Karpas-422 (cell line): ENCODE measurements at regions not wholly inside any gene's neighbourhood (a gene's known extent, or its start where the extent isn't known, plus 50 kb on each side); places are given as distances from the start of the nearest gene placed in this dataset.

Experiments
- DNase-seq: peaks from one replicate; pipeline ENCODE4 v3.0.0-alpha.2; 2015
- H2AFZ ChIP-seq: fragments of 200-600 bp; sonication (generic); 2 replicates; pipeline ENCODE4 v1.6.1; 2014; ENCODE audit warnings: antibody characterized with exemption, low read length, mixed read lengths
- H3K27ac ChIP-seq: fragments of 200-600 bp; sonication (generic); 2 replicates; pipeline ENCODE4 v1.5.1; 2014; ENCODE audit warnings: mild to moderate bottlenecking, low read length, moderate library complexity
- H3K27me3 ChIP-seq: fragments of 200-600 bp; sonication (generic); 2 replicates; pipeline ENCODE4 v1.6.1; 2014; ENCODE audit warnings: low read length, mixed read lengths
- H3K36me3 ChIP-seq: fragments of 200-600 bp; sonication (generic); 2 replicates; pipeline ENCODE4 v1.6.1; 2014; ENCODE audit warnings: low read length, mixed read lengths; ENCODE audit not compliant: insufficient read depth
- H3K4me1 ChIP-seq: fragments of 200-600 bp; sonication (generic); 2 replicates; pipeline ENCODE4 v1.6.1; 2014; ENCODE audit warnings: mild to moderate bottlenecking, low read length, mixed read lengths
- H3K4me2 ChIP-seq: fragments of 200-600 bp; sonication (generic); 2 replicates; pipeline ENCODE4 v1.6.1; 2014; ENCODE audit warnings: low read length, low read depth, mild to moderate bottlenecking; ENCODE audit not compliant: poor library complexity, severe bottlenecking
- H3K4me3 ChIP-seq: fragments of 200-600 bp; sonication (generic); 2 replicates; pipeline ENCODE4 v1.5.1; 2014; ENCODE audit warnings: mild to moderate bottlenecking, antibody characterized with exemption, low read length, mixed read lengths
- H3K79me2 ChIP-seq: fragments of 200-600 bp; sonication (generic); 2 replicates; pipeline ENCODE4 v1.6.1; 2014; ENCODE audit warnings: mild to moderate bottlenecking, low read length, mixed read lengths
- H3K9ac ChIP-seq: fragments of 200-600 bp; sonication (generic); 2 replicates; pipeline ENCODE4 v1.6.0; 2014; ENCODE audit warnings: low read length
- H3K9me2 ChIP-seq: fragments of 200-600 bp; sonication (generic), shearing (Covaris generic); replicated peaks from 2 replicates; pipeline ENCODE4 v1.6.0; 2014; ENCODE audit warnings: mild to moderate bottlenecking, low read length, moderate library complexity; ENCODE audit not compliant: insufficient read depth
- H3K9me3 ChIP-seq: fragments of 300-700, 200-600 bp; sonication (generic); 2 replicates; pipeline ENCODE4 v1.6.1; 2014; ENCODE audit warnings: low read length, mixed read lengths
- H4K20me1 ChIP-seq: fragments of 200-600 bp; sonication (generic); 2 replicates; pipeline ENCODE4 v1.6.1; 2014; ENCODE audit warnings: mild to moderate bottlenecking, antibody characterized with exemption, low read length, low read depth; ENCODE audit not compliant: insufficient read depth

DNA sequence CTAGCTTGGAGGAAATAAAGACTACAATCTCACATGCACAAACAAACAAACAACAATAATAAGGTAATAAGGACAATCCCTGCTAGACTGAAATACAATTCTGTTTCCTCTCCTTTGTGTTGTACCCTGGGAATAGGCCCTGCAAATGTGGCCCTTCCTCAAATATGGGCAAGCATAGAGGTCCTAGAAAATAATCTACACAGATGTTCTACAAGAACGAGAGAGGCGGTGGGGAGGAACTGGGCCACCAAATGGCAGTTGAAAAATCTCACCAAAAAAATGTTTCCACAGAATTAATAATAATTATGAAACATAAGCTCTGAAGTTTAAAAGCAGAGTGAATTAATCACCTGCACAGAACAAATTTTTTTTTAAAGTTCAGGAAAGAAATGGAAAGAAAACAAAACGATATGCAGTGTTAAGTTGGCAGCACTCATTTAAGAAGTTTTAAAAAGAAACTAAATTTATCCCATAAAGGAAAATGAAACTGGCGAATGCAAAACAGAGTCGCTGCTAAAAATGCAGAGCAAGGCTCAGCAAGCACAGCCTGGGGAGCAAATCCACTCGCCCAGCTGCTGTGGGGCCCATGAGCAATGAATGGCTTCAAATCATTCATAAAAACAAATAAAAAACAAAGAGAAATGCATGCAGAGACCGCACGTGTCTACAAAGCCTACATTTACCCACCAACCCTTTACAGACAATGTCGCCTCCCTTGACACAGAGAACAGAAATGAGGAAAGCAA, 475.4 kb downstream of the OCA2 start:
- Histone ChIP-seq H3K9me3 (peaks cover 22% of the 10 kb centered on the region), H3K4me1 (peaks cover 22% of the 10 kb centered on the region), H3K79me2 (no peaks in the 10 kb centered on the region), H3K36me3 (no peaks in the 10 kb centered on the region), H2AFZ (no peak overlapping the region), H3K9me2 (no peaks in the 10 kb centered on the region), H4K20me1 (no peaks in the 10 kb centered on the region), H3K4me3 (no peak overlapping the region), H3K27ac (peak overlapping the region; percentile 54), H3K4me2 (peak overlapping the region; percentile 27), H3K27me3 (no peaks in the 10 kb centered on the region), H3K9ac (no peak overlapping the region)
- DNase-seq, result peak; percentile 58

DNA sequence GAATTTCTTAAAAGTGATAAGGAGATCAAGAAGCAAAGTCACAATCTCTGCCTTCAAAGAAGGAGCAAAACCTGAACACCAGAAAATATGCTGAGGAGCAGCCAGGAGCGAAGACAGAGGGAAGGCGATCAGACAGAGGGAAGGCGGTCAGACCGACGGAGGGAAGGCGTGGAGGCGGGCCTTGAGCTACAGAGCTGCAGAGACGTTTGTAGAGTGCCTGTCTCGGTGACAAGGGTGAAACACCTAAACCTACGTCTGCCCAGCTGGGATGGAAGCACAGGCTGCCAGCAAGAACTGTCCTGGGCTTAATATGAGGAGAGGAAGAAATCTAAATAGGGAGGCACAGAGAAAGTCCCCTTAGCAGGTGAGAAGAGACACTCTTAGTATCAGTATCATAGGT, 476.0 kb downstream of the OCA2 start:
- no peaks in the 10 kb centered on the region for H3K36me3 ChIP-seq
- H3K4me2 ChIP-seq, result peak overlapping the region; percentile 27
- DNase-seq, result no peak
- H3K9ac ChIP-seq, result no peak overlapping the region
- H3K4me3 ChIP-seq, result no peak overlapping the region
- peak overlapping the region; percentile 54 for H3K27ac ChIP-seq
- H3K9me3 ChIP-seq, result peaks cover 20% of the 10 kb centered on the region
- no peaks in the 10 kb centered on the region for H3K79me2 ChIP-seq
- H3K9me2 ChIP-seq, result no peaks in the 10 kb centered on the region
- no peaks in the 10 kb centered on the region for H3K27me3 ChIP-seq
- H3K4me1 ChIP-seq, result peaks cover 22% of the 10 kb centered on the region
- no peak overlapping the region for H2AFZ ChIP-seq
- H4K20me1 ChIP-seq, result no peaks in the 10 kb centered on the region

DNA sequence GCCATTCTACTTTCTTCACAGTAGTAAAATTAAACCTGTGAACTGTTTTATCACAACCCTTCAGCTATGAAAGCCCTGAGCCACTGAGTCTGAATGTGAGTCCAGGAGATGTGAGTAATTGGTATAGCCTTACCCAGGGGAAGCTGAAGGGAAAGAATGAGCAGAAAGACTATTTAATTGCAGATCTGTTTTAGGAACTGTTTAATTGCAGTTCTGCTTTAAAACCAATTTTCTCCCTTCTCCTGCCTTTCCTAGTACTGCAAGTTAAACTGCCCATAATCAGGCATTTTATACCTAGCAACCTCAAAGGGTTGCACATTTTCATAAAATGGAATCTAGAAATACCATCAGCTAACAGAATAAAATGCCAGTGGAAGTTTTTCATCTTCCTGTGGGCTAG, 476.7 kb downstream of the OCA2 start:
- no peaks in the 10 kb centered on the region for H3K79me2 ChIP-seq
- no peaks in the 10 kb centered on the region for H3K27me3 ChIP-seq
- H3K9me2 ChIP-seq, result no peaks in the 10 kb centered on the region
- no peak overlapping the region for H3K27ac ChIP-seq
- no peak overlapping the region for H3K9ac ChIP-seq
- peaks cover 22% of the 10 kb centered on the region for H3K4me1 ChIP-seq
- no peaks in the 10 kb centered on the region for H3K36me3 ChIP-seq
- H2AFZ ChIP-seq, result no peak overlapping the region
- H4K20me1 ChIP-seq, result no peaks in the 10 kb centered on the region
- no peak overlapping the region for H3K4me3 ChIP-seq
- peaks cover 21% of the 10 kb centered on the region for H3K9me3 ChIP-seq
- DNase-seq, result no peak
- no peak overlapping the region for H3K4me2 ChIP-seq

DNA sequence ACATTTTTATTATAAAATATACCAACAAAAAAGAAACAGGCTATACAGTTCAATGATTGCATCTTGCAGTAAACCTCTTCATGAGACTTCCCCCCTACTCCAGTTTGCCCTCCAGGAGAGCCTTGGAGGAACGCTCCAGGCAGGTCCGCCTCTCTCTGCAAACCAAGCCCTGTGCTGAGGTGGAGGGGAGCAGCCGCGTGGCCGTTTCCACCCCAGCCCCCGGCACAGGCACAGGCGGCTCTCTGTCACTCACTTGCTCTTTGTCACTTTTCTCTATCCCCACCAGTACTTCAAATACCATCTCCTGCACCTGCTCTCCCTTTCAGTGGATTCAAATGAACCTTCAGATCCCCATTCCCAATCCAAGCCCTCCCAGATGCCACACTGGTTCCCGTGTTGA, 479.9 kb downstream of the OCA2 start:
- no peak overlapping the region for H3K4me2 ChIP-seq
- H3K9me2 ChIP-seq, result no peaks in the 10 kb centered on the region
- H3K27ac ChIP-seq, result no peak overlapping the region
- H3K9me3 ChIP-seq, result peaks cover 28% of the 10 kb centered on the region
- DNase-seq, result no peak
- no peaks in the 10 kb centered on the region for H3K79me2 ChIP-seq
- H3K4me1 ChIP-seq, result peaks cover 20% of the 10 kb centered on the region
- no peaks in the 10 kb centered on the region for H3K36me3 ChIP-seq
- no peaks in the 10 kb centered on the region for H3K27me3 ChIP-seq
- no peak overlapping the region for H3K4me3 ChIP-seq
- no peaks in the 10 kb centered on the region for H4K20me1 ChIP-seq
- no peak overlapping the region for H2AFZ ChIP-seq
- H3K9ac ChIP-seq, result no peak overlapping the region

DNA sequence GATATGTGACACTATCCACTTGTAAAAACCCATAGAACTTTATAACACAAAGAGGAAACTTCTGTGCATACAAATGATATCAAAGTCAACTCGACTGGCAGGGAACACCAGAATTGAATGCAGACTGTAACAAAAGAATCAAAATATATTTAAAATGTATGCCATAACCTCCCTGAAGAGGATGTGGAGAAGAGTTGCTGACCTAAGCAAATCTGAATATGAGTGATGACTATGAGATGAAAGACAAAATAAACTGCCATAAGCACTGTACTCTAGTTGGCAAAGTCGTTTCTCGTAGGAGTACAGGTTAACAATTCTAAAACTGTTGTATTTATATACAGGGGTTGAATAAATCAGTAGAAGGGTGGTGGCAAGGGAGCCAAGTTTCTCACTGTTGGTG, 482.1 kb downstream of the OCA2 start:
- Histone ChIP-seq H3K9ac (no peak overlapping the region), H3K4me3 (no peak overlapping the region), H3K4me1 (no peaks in the 10 kb centered on the region), H2AFZ (no peak overlapping the region), H3K36me3 (no peaks in the 10 kb centered on the region), H4K20me1 (no peaks in the 10 kb centered on the region), H3K27me3 (no peaks in the 10 kb centered on the region), H3K9me2 (no peaks in the 10 kb centered on the region), H3K9me3 (peaks cover 28% of the 10 kb centered on the region), H3K4me2 (no peak overlapping the region), H3K79me2 (no peaks in the 10 kb centered on the region), H3K27ac (no peak overlapping the region)
- DNase-seq, result no peak

DNA sequence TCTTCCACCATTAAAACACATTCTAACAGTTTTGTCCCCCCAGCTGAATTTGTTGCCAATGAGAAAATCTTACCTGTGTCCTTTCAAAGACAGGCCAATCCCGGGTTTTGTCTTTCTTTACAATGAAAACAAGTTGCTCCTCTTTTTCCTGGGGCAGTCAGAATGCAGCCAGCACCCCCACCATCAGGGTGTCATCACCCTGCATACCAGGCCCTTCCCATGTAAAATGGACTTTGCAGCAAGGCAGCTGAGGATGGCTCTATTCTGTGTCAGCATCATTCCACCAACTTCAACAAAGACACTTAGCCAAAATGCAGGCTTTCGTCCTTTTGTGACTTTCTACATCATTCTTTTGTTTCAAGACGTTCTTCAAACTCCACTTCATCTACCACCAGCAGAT, 490.9 kb downstream of the OCA2 start:
- Histone ChIP-seq H3K9me2 (no peaks in the 10 kb centered on the region), H3K79me2 (no peaks in the 10 kb centered on the region), H3K4me3 (no peak overlapping the region), H3K27me3 (no peaks in the 10 kb centered on the region), H2AFZ (no peak overlapping the region), H3K9ac (no peak overlapping the region), H3K4me2 (no peak overlapping the region), H3K27ac (no peak overlapping the region), H3K36me3 (no peaks in the 10 kb centered on the region), H3K9me3 (peaks cover 20% of the 10 kb centered on the region), H4K20me1 (no peaks in the 10 kb centered on the region), H3K4me1 (no peaks in the 10 kb centered on the region)
- DNase-seq, result no peak

DNA sequence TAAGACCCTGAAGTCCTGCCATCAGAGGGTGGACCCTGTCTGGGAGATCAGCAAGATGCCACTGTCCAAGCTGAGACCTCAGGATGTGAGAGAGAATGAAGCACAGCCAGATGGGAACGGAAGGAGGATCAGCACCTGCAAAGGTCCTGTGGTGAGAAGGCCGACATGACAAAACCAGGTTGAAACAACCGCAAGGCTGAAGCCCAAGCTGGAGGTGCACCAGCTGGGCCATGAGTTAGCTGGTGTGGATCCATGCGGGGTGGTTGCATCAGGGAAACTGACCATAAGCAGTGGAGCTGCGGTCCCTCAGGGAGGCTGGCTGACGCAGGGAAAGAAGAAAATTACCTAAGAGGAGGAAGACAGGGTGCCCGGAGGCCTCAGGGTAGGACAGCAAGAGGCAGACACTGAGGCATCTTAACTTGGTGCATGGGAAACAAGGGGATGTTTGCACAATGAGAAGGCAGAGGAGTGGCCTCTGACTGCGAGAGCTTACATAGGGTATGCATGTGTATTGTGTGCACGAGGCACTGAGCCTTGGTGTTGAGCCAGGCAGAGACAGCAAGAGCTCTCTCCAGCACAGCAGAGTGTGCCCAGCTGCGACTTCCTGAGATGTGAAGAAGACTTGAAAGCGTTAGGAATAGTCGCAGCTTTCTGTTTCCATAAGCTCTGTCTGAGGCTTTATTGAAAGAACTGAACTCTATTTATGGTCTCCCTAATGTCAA, 497.7 kb downstream of the OCA2 start:
- H3K4me3 ChIP-seq, result no peak overlapping the region
- no peak for DNase-seq

DNA sequence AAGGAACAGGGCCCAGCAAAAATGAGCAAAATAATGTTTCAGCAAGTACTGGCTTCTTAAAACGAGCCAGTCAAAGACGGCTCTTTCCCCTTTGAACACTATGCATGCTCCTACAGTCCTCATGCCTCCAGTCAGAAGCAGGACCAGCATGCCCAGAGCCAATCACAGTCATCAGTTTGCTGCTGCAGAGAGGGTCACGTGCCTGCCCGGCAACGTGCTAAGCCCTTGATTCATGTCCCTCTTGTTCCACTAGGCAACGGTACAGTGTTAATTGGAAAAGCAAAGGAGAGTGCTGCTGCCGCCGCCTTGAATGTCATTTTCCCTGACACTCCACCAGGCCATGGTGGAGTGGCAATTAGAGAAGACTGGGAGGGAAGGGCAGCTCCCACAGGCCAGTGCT, 500.1 kb downstream of the OCA2 start:
- no peaks in the 10 kb centered on the region for H3K79me2 ChIP-seq
- H3K4me3 ChIP-seq, result no peak overlapping the region
- H3K4me1 ChIP-seq, result no peaks in the 10 kb centered on the region
- peaks cover 9% of the 10 kb centered on the region for H3K9me3 ChIP-seq
- H3K4me2 ChIP-seq, result no peak overlapping the region
- no peaks in the 10 kb centered on the region for H3K27me3 ChIP-seq
- no peak for DNase-seq
- no peak overlapping the region for H3K9ac ChIP-seq
- H3K9me2 ChIP-seq, result no peaks in the 10 kb centered on the region
- H3K36me3 ChIP-seq, result no peaks in the 10 kb centered on the region
- no peak overlapping the region for H2AFZ ChIP-seq
- H4K20me1 ChIP-seq, result no peaks in the 10 kb centered on the region
- no peak overlapping the region for H3K27ac ChIP-seq

More for the DNA sequence above, 497.7 kb downstream of the OCA2 start:
- Histone ChIP-seq H2AFZ (no peak overlapping the region), H3K27me3 (no peaks in the 10 kb centered on the region), H4K20me1 (no peaks in the 10 kb centered on the region), H3K36me3 (no peaks in the 10 kb centered on the region), H3K79me2 (no peaks in the 10 kb centered on the region), H3K9me2 (no peaks in the 10 kb centered on the region), H3K9me3 (peaks cover 19% of the 10 kb centered on the region), H3K4me1 (no peaks in the 10 kb centered on the region), H3K9ac (no peak overlapping the region), H3K27ac (no peak overlapping the region), H3K4me2 (no peak overlapping the region)
